ENCODE measurements at regions not wholly inside any gene's neighbourhood (a gene's known extent, or its start where the extent isn't known, plus 50 kb on each side); places are given as distances from the start of the nearest gene placed in this dataset.

- BruUV-seq (replicated peaks): no TSS peak
- no peak for DNase-seq (ENCODE audit: low read depth, low spot score)
- Histone ChIP-seq H3K27ac (ENCODE audit: low read length) (peak overlapping the region; percentile 91), H3K36me3 (ENCODE audit: control insufficient read depth, insufficient read depth, low read length) (no peaks in the 10 kb centered on the region), H3K9me3 (ENCODE audit: control insufficient read depth, insufficient read depth, low read depth, low read length) (no peaks in the 10 kb centered on the region; the same call in 1 of the 2 replicates), H3K4me1 (ENCODE audit: control insufficient read depth, insufficient read depth, low read length) (peaks cover 33% of the 10 kb centered on the region), H3K27me3 (ENCODE audit: control insufficient read depth, insufficient read depth, low read length) (no peaks in the 10 kb centered on the region), H3K4me3 (ENCODE audit: low read depth in 2 of 2, low read length in 2 of 2) (no peak overlapping the region)
- CTCF ChIA-PET: no interaction called here
- in situ Hi-C loops (cut with HindIII; ENCODE audit: low pct_unique_long_range_greater_than_20kb, low sequenced_read_pairs): no loop called here
- intact Hi-C loops (cut with micrococcal nuclease; ENCODE audit: unreplicated experiment): no loop called here
- no peak for ATAC-seq
- TF ChIP-seq CTCF (IDR thresholded peaks at IDR 0.05) (no peak), POLR2AphosphoS5 (IDR thresholded peaks at IDR 0.05; ENCODE audit: low read depth, low read length) (no peak), REST (IDR thresholded peaks at IDR 0.05; ENCODE audit: insufficient read depth in 1 of 2, low read depth in 2 of 2, low read length in 1 of 2) (no peak), SIN3A (IDR thresholded peaks at IDR 0.05; ENCODE audit: borderline replicate concordance, insufficient read depth, low read depth, low read length) (no peak), TCF7L2 (IDR thresholded peaks at IDR 0.05; ENCODE audit: low read depth, low read length) (no peak)
- POLR2A ChIA-PET: no interaction called here
Observed at GRCh38 chr12:65532162-65532561, 253.7 kb downstream of the MSRB3 start.

- TF ChIP-seq SIN3A (IDR thresholded peaks at IDR 0.05; ENCODE audit: borderline replicate concordance, insufficient read depth, low read depth, low read length) (no peak), REST (IDR thresholded peaks at IDR 0.05; ENCODE audit: insufficient read depth in 1 of 2, low read depth in 2 of 2, low read length in 1 of 2) (no peak), TCF7L2 (IDR thresholded peaks at IDR 0.05; ENCODE audit: low read depth, low read length) (peak; percentile 71; the same call in 1 of the 2 replicates), POLR2AphosphoS5 (IDR thresholded peaks at IDR 0.05; ENCODE audit: low read depth, low read length) (peak; percentile 71; the same call in 1 of the 2 replicates)
- BruUV-seq (replicated peaks): no TSS peak
- Histone ChIP-seq H3K27ac (ENCODE audit: low read length) (peak overlapping the region; percentile 91), H3K4me1 (ENCODE audit: control insufficient read depth, insufficient read depth, low read length) (peaks cover 33% of the 10 kb centered on the region), H3K27me3 (ENCODE audit: control insufficient read depth, insufficient read depth, low read length) (no peaks in the 10 kb centered on the region), H3K9me3 (ENCODE audit: control insufficient read depth, insufficient read depth, low read depth, low read length) (no peaks in the 10 kb centered on the region; the same call in 1 of the 2 replicates), H3K36me3 (ENCODE audit: control insufficient read depth, insufficient read depth, low read length) (no peaks in the 10 kb centered on the region), H3K4me3 (ENCODE audit: low read depth in 2 of 2, low read length in 2 of 2) (peak overlapping the region in 1 of 2 experiments; percentile 37; a peak in 2 of 4 replicates)
- DNase-seq (ENCODE audit: low read depth, low spot score) (no peak), ATAC-seq (peak; percentile 83)
- POLR2A ChIA-PET: interaction anchor here (0.6 to 0.7 kb wide), 3 partner anchors 53 to 348 kb away, joined by 3 to 13 read pairs (median 6); no protein-coding TSS in a partner anchor
- in situ Hi-C loops (cut with HindIII; ENCODE audit: low pct_unique_long_range_greater_than_20kb, low sequenced_read_pairs) (no loop called here), intact Hi-C loops (cut with micrococcal nuclease; ENCODE audit: unreplicated experiment) (no loop called here)
- CTCF ChIA-PET: interaction anchor here (0.7 kb wide), 1 partner anchor 393 kb away, joined by 3 read pairs; no protein-coding TSS in a partner anchor
Observed at GRCh38 chr12:65532764-65533163, 254.3 kb downstream of the MSRB3 start.

Data from Panc1 (cell line).